Daoy (cell line): ENCODE measurements at regions not wholly inside any gene's neighbourhood (a gene's known extent, or its start where the extent isn't known, plus 50 kb on each side); places are given as distances from the start of the nearest gene placed in this dataset.
"Not testable (repeated sequence)": the region's sequence is repeated elsewhere in the genome, so short reads cannot be mapped to it uniquely, and the experiment has no call there.

ENCODE experiments used
- DNase-seq: peaks from one replicate; pipeline ENCODE4 v3.0.0-alpha.2; 2015; ENCODE audit warnings: low read depth

DNA sequence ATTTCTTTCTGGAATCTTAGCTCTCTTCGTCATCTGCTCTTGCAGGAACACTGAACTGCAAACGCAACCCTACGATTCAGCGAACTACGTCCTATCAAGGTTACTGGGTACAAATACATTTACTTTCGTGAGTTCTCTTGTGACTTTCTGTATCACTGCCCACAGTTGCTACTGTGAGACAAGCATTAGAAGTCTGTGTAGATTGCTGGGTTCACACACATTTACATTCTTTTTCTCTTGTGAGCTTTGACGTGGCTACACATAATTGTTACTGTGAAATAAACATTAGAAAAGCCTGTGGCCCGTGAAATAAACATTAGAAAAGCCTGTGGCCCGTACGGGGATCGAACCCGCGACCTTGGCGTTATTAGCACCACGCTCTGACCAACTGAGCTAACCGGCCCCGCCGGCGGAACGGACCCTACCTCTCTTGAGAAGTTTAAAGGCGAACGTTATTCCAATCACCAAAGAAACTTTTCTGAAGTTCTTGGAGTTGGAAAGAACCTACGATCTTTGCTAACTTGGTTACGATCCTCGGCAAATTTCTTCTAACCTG is 61.2 kb upstream of the ZNF322 start:
- not testable (repeated sequence) for DNase-seq

DNA sequence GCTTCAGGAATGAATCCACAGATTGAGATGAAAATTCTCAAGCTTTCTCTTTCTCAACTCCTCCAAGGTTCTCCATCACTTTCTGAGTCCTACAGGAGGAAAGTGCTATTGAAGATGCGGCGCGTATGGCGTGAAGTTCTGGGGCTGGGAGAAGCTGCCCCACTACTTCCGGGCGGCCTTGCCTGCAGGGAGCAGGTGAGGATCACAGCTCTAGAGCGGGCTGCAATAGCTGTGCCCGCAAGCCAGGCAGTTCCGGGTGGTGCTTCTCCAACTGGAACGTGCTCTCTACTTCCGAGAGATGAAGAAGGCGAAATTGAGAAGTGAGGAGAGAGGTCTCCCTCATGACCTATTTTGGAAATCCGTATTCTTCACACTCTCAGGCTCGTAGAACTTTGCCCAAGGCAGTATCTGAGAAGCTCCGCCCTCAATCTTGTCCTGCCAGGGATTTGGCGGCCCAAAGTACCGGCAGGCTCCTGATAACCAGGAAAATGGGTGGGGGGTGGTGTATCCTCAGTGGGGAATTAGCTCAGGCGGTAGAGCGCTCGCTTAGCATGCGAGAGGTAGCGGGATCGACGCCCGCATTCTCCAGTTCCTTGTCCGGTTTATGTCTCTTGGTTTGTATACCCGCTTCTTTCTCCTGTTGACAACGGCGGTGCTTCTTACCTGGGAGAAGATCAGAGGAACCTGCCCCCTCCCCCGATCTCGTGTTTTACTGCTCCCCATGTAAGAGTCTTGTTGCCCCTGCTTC is 70.6 kb upstream of the ZNF322 start:
- DNase-seq: not testable (repeated sequence)

DNA sequence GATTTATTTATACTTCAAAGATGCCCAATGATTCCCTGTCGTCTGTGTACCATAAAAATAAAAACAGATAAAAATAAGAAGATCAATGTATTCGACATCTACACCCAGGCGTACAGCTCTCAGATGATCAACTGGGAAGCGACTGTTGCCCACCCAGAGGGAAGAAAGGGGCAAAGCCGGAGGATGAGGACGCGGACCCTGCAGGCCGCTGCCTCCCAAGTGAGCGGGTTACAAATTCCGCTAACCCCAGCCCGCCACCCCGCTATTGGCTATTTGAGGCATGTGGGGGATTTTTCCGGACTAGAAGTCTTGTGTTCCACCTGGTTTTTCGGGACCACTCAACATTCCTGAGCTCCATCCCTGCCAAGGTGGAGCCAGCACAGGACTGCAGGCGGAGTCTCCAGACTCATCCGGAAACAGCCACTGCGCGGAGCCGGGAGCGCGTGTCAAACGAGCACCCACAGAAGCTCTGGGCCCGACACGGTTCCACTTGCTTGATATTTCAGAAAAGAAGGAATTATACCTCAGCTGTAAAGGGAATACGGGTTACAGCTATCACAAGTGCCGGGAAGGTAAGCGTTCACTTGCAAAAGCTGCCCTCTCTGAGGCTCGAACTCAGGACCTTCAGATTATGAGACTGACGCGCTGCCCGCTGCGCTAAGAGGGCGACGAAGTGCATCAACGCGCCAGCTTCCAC is 75.4 kb upstream of the ZNF322 start:
- DNase-seq: not testable (repeated sequence)

GRCh38 chr6:26739811-26740210 is 80.3 kb upstream of the ZNF322 start:
- DNase-seq: no peak

DNA sequence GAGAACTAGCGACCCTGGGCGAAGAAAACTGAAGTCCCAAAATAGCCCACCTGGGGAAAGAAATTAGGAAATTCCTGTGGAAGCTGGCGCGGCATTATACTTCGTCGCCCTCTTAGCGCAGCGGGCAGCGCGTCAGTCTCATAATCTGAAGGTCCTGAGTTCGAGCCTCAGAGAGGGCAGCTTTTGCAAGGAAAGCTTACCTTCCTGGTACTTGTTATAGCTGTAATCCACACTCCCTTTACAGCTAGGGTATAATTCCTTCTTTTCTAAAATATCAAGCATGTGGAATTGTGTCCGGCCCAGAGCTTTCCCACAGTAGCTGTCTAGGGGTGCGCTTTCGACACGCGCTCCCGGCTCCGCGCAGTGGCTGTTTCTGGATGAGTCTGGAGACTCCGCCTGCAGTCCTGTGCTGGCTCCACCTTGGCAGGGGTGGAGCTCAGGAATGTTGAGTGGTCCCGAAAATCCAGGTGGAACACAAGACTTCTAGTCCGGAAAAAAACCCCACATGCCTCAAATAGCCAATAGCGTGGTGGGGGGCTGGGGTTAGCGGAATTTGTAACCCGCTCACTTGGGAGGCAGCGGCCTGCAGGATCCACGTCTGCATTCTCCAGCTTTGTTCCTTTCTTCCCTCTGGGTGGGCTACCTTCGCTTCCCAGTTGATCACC is 83.7 kb upstream of the ZNF322 start:
- DNase-seq: peak; percentile 92

- no peak for DNase-seq
Observed at GRCh38 chr6:26743941-26744699, 84.6 kb upstream of the ZNF322 start.

DNA sequence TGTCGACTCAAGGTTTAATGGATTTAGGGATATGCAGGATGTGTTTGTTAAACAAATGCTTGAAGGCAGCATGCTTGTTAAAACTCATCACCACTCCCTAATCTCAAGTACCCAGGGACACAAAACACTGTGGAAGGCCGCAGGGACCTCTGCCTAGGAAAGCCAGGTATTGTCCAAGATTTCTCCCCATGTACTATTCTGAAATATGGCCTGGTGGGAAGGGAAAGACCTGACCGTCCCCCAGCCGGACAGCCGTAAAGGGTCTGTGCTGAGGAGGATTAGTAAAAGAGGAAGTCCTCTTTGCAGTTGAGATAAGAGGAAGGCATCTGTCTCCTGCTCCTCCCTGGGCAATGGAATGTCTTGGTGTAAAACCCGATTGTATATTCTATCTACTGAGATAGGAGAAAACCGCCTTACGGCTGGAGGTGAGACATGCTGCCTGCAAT is 85.3 kb upstream of the ZNF322 start:
- not testable (repeated sequence) for DNase-seq

- DNase-seq: not testable (repeated sequence)
Observed at GRCh38 chr6:26745964-26746363, 86.4 kb upstream of the ZNF322 start.

DNA sequence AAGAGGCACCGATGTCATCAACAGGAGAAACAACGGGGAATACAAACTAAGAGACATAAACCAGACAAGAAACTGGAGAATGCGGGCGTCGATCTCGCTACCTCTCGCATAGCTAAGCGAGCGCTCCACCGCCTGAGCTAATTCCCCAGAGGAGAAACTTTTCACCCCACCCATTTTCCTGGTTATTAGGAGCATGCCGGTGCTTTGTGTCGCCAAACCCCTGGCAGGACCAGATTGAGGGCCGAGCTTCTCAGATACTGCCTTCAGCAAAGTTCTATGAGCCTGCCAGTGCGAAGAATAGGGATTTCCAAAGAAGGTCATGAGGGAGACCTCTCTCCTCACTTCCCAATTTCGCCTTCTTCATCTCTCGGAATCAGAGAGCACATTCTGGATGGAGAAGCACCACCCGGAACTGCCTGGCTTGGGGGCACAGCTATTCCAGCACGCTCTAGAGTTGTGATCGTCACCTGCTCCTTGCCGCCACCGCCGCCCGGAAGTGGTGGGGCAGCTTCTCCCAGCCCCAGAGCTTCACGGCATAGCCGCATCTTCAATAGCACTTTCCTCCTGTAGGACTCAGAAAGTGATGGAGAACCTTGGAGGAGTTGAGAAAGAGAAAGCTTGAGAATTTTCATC is 89.7 kb upstream of the ZNF322 start:
- not testable (repeated sequence) for DNase-seq

- peak; percentile 46 for DNase-seq
Observed at GRCh38 chr6:26749759-26750126, 90.2 kb upstream of the ZNF322 start.

GRCh38 chr6:26754212-26754611 is 94.7 kb upstream of the ZNF322 start:
- DNase-seq: no peak

- not testable (repeated sequence) for DNase-seq
Observed at GRCh38 chr6:26754801-26755200, 95.3 kb upstream of the ZNF322 start.

- peak; percentile 78 for DNase-seq
Observed at GRCh38 chr6:26756067-26756805, 96.7 kb upstream of the ZNF322 start.

- not testable (repeated sequence) for DNase-seq
Observed at GRCh38 chr6:26766203-26766902, 106.8 kb upstream of the ZNF322 start.

GRCh38 chr6:26770941-26771666 is 111.6 kb upstream of the ZNF322 start:
- DNase-seq: not testable (repeated sequence)

DNA sequence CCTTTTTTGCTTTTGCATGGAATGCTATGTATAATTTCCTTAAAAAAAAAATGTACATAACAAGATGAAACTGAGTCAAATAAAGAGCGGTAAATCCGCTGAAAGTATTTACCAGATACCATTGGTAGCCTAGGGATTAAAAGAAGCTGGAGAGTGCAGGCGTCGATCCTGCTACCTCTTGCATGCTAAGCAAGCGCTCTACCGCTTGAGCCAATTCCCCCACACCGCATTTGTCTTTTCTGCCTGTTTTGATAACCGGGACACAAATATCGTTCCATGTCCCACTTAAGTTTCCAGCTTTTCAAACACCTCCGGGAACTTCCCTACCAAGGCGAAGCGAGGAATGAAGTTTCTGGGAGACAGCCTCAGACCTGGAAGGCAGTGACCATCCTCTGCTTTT is 113.9 kb upstream of the ZNF322 start:
- DNase-seq: not testable (repeated sequence)

DNA sequence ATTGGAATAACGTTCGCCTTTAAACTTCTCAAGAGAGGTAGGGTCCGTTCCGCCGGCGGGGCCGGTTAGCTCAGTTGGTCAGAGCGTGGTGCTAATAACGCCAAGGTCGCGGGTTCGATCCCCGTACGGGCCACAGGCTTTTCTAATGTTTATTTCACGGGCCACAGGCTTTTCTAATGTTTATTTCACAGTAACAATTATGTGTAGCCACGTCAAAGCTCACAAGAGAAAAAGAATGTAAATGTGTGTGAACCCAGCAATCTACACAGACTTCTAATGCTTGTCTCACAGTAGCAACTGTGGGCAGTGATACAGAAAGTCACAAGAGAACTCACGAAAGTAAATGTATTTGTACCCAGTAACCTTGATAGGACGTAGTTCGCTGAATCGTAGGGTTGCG is 121.0 kb upstream of the ZNF322 start:
- not testable (repeated sequence) for DNase-seq

DNA sequence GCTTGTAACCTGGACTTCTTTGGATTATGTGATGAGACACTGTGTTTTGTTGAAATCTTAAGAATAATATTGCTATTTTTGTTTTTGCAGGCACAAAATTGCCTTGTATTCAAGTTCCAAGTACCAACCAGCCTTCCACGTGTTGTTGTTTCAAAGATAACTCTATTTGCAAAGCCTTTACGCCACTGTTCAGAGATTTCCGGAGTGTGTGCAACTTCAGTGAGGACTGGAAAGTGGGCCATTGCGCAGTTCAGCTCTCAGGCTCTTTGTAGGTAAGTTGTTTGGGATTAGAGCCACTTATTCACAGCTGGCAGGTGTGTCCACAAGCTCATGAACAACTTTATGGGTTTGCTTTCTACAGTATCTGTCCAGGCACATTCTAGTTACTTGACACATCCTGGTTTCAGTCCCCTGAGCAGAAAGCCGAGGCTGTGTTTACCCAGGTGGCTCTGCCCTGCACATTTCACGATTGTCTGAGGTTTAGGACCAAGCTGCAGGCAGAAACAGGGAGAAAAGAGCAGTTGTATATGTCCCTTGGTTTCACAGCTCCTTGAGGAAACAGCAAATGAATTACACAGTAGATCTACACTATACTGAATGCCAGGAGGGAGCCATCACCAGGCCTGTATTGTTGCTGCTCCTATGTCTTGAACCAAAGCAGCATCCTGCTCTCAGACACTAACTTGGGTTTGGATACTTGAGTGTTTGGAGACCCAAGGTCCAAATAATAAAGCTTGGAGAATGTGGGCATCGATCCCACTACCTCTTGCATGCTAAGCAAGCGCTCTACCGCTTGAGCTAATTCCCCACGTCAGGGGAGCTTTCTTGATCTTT is 136.1 kb upstream of the ZNF322 start:
- not testable (repeated sequence) for DNase-seq
